ENCODE measurements at regions not wholly inside any gene's neighbourhood (a gene's known extent, or its start where the extent isn't known, plus 50 kb on each side); places are given as distances from the start of the nearest gene placed in this dataset.
"Not testable (repeated sequence)": the region's sequence is repeated elsewhere in the genome, so short reads cannot be mapped to it uniquely, and the experiment has no call there.

- not testable (repeated sequence) for TF ChIP-seq EZH2, CTCF (IDR thresholded peaks at IDR 0.05)
These were observed 2065.8 kb upstream of the CDH6 start for GRCh38 chr5:29127524-29128156.
